HepG2 (cell line): ENCODE measurements at regions not wholly inside any gene's neighbourhood (a gene's known extent, or its start where the extent isn't known, plus 50 kb on each side); places are given as distances from the start of the nearest gene placed in this dataset.

Experiments
- ATAC-seq: fragments of 200-7000 bp; cut with Tn5 transposase; 3 replicates; pipeline ENCODE4 v1.9.1; 2020; ENCODE audit warnings: mild to moderate bottlenecking, moderate library complexity
- BruUV-seq: library from RNA; stranded (reverse); fragments of 400-500 nt; replicated peaks from 2 replicates; lab custom pipeline; 2021; lab: Mats Ljungman, UMichigan
- CTCF ChIA-PET: fragments of 300-600 bp; formaldehyde crosslinking; extraction: SDS; loops from one replicate; lab custom pipeline; 2021; ENCODE audit warnings: low total read pairs, inconsistent platforms, low intra/inter-chr PET ratio; lab: Yijun Ruan, JAX
- POLR2A ChIA-PET: fragments of 350-600 bp; sonication (Branson Sonifier 250); formaldehyde crosslinking; loops from one replicate; lab custom pipeline; 2020; ENCODE audit warnings: antibody characterized with exemption, inconsistent platforms; lab: Yijun Ruan, JAX
- DNase-seq: peaks from one replicate; pipeline ENCODE4 v3.0.0-alpha.2; 2015; ENCODE audit warnings: low spot score
- FAIRE-seq: peaks from 3 replicates; lab custom pipeline; 2011; peaks lifted over from hg19 to GRCh38; lab: Jason Lieb, UNC
- H2AFZ ChIP-seq: one replicate; pipeline ENCODE4 v1.6.1; 2011; ENCODE audit warnings: low read length, inconsistent platforms
- H3K27ac ChIP-seq: fragments of 300-600 bp; 3 replicates; pipeline ENCODE4 v1.8.0; 2011; ENCODE audit warnings: mixed run types, mild to moderate bottlenecking, mixed read lengths, low read length, inconsistent platforms; ENCODE audit not compliant: insufficient read depth; ENCODE audit errors: extremely low read length
- H3K27me3 ChIP-seq, 2 experiments: fragments of 200-600 bp in 1 of 2; 2 replicates in 1 of 2; 3 replicates in 1 of 2; pipeline versions ENCODE4 v1.6.0 to v1.8.0; 2011; ENCODE audit warnings: low read length in 2 of 2, mild to moderate bottlenecking in 2 of 2, moderate library complexity in 2 of 2, inconsistent platforms in 1 of 2; ENCODE audit not compliant: insufficient read depth in 2 of 2, control insufficient read depth in 1 of 2
- H3K36me3 ChIP-seq, 2 experiments: fragments of 200-600 bp in 1 of 2; replicated peaks in 1 of 2; 2 replicates in 1 of 2; 3 replicates in 1 of 2; pipeline versions ENCODE4 v1.5.1 to v1.8.0; 2011; ENCODE audit warnings: low read length in 2 of 2, inconsistent platforms in 1 of 2; ENCODE audit not compliant: insufficient read depth in 2 of 2, control insufficient read depth in 1 of 2
- H3K4me1 ChIP-seq: 2 replicates; pipeline ENCODE4 v1.5.1; 2012; ENCODE audit warnings: low read length, inconsistent platforms; ENCODE audit not compliant: insufficient read depth
- H3K4me2 ChIP-seq: 2 replicates; pipeline ENCODE4 v1.6.0; 2011; ENCODE audit warnings: low read depth, low read length, inconsistent platforms
- H3K4me3 ChIP-seq, 3 experiments: fragments of 200-600 bp in 1 of 3; sonication (generic), shearing (Covaris generic) in 1 of 3; replicated peaks in 1 of 3; 2 replicates each; pipeline ENCODE4 v1.5.1; 2011 to 2016; ENCODE audit warnings: low read length in 3 of 3, inconsistent platforms in 2 of 3, low read depth in 2 of 3, mild to moderate bottlenecking in 2 of 3, control low read depth in 1 of 3, mixed read lengths in 1 of 3; ENCODE audit not compliant: insufficient read depth in 1 of 3
- H3K79me2 ChIP-seq: one replicate; pipeline ENCODE4 v1.6.1; 2011; ENCODE audit warnings: low read length, inconsistent platforms; ENCODE audit not compliant: insufficient read depth
- H3K9ac ChIP-seq: 2 replicates; pipeline ENCODE4 v1.6.0; 2011; ENCODE audit warnings: mild to moderate bottlenecking, low read depth, low read length, inconsistent platforms; ENCODE audit not compliant: insufficient read depth
- H3K9me3 ChIP-seq: 2 replicates; pipeline ENCODE4 v1.5.1; 2012; ENCODE audit warnings: mild to moderate bottlenecking, low read length
- H4K20me1 ChIP-seq: 2 replicates; pipeline ENCODE4 v1.6.0; 2011; ENCODE audit warnings: inconsistent platforms, mild to moderate bottlenecking, low read length, moderate library complexity; ENCODE audit not compliant: insufficient read depth
- ATRX ChIP-seq: sonication (generic); formaldehyde crosslinking; IDR thresholded peaks from 2 replicates; pipeline ENCODE4 v1.4.0; 2020; ENCODE audit warnings: missing genetic modification reagents, borderline replicate concordance
- GTF3A ChIP-seq: sonication (generic); formaldehyde crosslinking; conservative IDR thresholded peaks from 2 replicates; pipeline ENCODE4 v1.4.0; 2020; ENCODE audit warnings: mild to moderate bottlenecking, missing genetic modification reagents
- ISX ChIP-seq: sonication (generic); formaldehyde crosslinking; conservative IDR thresholded peaks from 2 replicates; pipeline ENCODE4 v1.5.0; 2020; ENCODE audit warnings: missing genetic modification reagents
- KDM5A ChIP-seq: fragments of 200-600 bp; sonication (generic); IDR thresholded peaks from 2 replicates; pipeline ENCODE4 v1.7.0; 2018; ENCODE audit warnings: antibody characterized with exemption, mild to moderate bottlenecking, low read length, borderline replicate concordance
- MAFF ChIP-seq: IDR thresholded peaks from 2 replicates; pipeline ENCODE4 v1.6.1; 2011; ENCODE audit warnings: low read depth, low read length, improper control_type of control experiment
- MAFK ChIP-seq, 2 experiments: IDR thresholded peaks in 1 of 2; conservative IDR thresholded peaks in 1 of 2; 2 replicates each; pipeline ENCODE4 v1.6.1; 2011; ENCODE audit warnings: improper control_type of control experiment in 2 of 2, low read length in 2 of 2
- MBNL3 ChIP-seq: fragments of 250-450 bp; sonication (Bioruptor Pico); conservative IDR thresholded peaks from 2 replicates; pipeline ENCODE4 v1.8.0; 2022; ENCODE audit warnings: mild to moderate bottlenecking, inconsistent platforms
- NR2F1 ChIP-seq, 2 experiments: fragments of 450-650 bp in 1 of 2; formaldehyde crosslinking in 1 of 2; IDR thresholded peaks; 2 replicates each; pipeline versions ENCODE4 v1.5.0 to v1.6.1; 2016 to 2020; ENCODE audit warnings: mild to moderate bottlenecking in 1 of 2, missing compliant biosample characterization in 1 of 2, missing genetic modification reagents in 1 of 2, moderate library complexity in 1 of 2
- RBM22 ChIP-seq: fragments of 200-400 bp; formaldehyde crosslinking; optimal IDR thresholded peaks from 2 replicates; pipeline ENCODE3; 2017; ENCODE audit warnings: mild to moderate bottlenecking, low read length, moderate library complexity
- SP2 ChIP-seq: sonication (generic); formaldehyde crosslinking; IDR thresholded peaks from 2 replicates; pipeline ENCODE4 v1.5.1; 2020; ENCODE audit warnings: mild to moderate bottlenecking, missing genetic modification reagents
- STAG1 ChIP-seq: sonication (generic); formaldehyde crosslinking; IDR thresholded peaks from 2 replicates; pipeline ENCODE4 v1.4.0; 2020; ENCODE audit warnings: missing genetic modification reagents
- SYNCRIP ChIP-seq: fragments of 200-400 bp; formaldehyde crosslinking; IDR thresholded peaks from 2 replicates; pipeline ENCODE4 v1.6.1; 2018; ENCODE audit warnings: mild to moderate bottlenecking, low read depth, low read length; ENCODE audit not compliant: insufficient read depth
- TBP ChIP-seq: sonication (generic); formaldehyde crosslinking; IDR thresholded peaks from 2 replicates; pipeline ENCODE4 v1.5.0; 2020; ENCODE audit warnings: missing genetic modification reagents
- ZNF24 ChIP-seq: fragments of 450-650 bp; IDR thresholded peaks from 2 replicates; pipeline ENCODE4 v1.6.1; 2017; ENCODE audit warnings: antibody characterized with exemption, mild to moderate bottlenecking
- ZNF335 ChIP-seq: sonication (generic); formaldehyde crosslinking; IDR thresholded peaks from 2 replicates; pipeline ENCODE4 v1.4.0; 2020; ENCODE audit warnings: missing genetic modification reagents
- ZNF569 ChIP-seq: sonication (generic); formaldehyde crosslinking; IDR thresholded peaks from 2 replicates; pipeline ENCODE4 v1.5.0; 2020; ENCODE audit warnings: mild to moderate bottlenecking, missing genetic modification reagents, moderate library complexity, borderline replicate concordance
- ZNF770 ChIP-seq: sonication (generic); formaldehyde crosslinking; IDR thresholded peaks from 2 replicates; pipeline ENCODE4 v1.5.0; 2020; ENCODE audit warnings: mild to moderate bottlenecking, missing genetic modification reagents
- ZNF780A ChIP-seq: sonication (generic); formaldehyde crosslinking; IDR thresholded peaks from 2 replicates; pipeline ENCODE4 v1.8.0; 2022; ENCODE audit warnings: mild to moderate bottlenecking, missing genetic modification reagents, moderate library complexity
- ZNF878 ChIP-seq: sonication (generic); formaldehyde crosslinking; IDR thresholded peaks from 2 replicates; pipeline ENCODE4 v1.8.1; 2023; ENCODE audit warnings: mild to moderate bottlenecking, missing genetic modification reagents, moderate library complexity
- ZNF879 ChIP-seq: sonication (generic); formaldehyde crosslinking; IDR thresholded peaks from 2 replicates; pipeline ENCODE4 v1.8.1; 2023; ENCODE audit warnings: missing genetic modification reagents
- WGBS: methylation state at CpG from one replicate; pipeline ENCODE4 v1.1.6; 2017; ENCODE audit warnings: low lambda C conversion rate; 5-methylcytosine and 5-hydroxymethylcytosine counted together
- in situ Hi-C: cut with HindIII; loops from 2 replicates; pipeline ENCODE4 v1.10.0; 2017; ENCODE audit warnings: low pct_unique_long_range_greater_than_20kb; ENCODE audit not compliant: extremely low pct_ligation_motif_present
- intact Hi-C: fragments of 100-400 bp; cut with micrococcal nuclease; formaldehyde crosslinking; loops from one replicate; pipeline ENCODE4 v1.10.0; 2022; ENCODE audit not compliant: unreplicated experiment

DNA sequence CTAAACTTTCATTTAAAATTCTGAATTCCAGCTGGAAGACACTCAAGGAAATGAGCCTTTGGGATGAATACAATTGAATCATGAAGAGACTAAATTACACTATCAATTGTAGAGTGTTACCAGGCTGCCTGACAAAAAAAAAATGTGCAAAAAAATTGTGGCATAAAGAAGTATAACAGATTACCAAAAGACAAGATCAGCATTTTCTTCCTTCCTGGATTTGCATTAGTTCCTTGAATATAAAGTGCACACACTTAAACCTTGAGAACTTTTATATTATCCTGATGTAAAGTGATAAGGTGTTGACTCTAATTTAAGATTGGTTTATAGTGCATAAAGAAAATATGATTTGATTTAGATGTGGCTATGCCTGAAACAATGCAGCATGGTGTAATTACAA is 412.7 kb upstream of the KLF6 start:
- in situ Hi-C loops = no loop called here
- no peak for FAIRE-seq
- no peaks in the 10 kb centered on the region for H3K79me2 ChIP-seq

GRCh38 chr10:4196771-4197390 is 411.9 kb upstream of the KLF6 start:
- no peak overlapping the region for H3K4me3 ChIP-seq
- FAIRE-seq = no peak
- H3K36me3 ChIP-seq = no peaks in the 10 kb centered on the region
- no peak for ATAC-seq
- no peaks in the 10 kb centered on the region for H3K4me1 ChIP-seq
- H2AFZ ChIP-seq = no peak overlapping the region
- TF ChIP-seq ZNF569 (CRISPR knock-in tag) (no peak), ISX (CRISPR knock-in tag) (no peak), ZNF879 (CRISPR knock-in tag) (no peak), KDM5A (no peak), ZNF24 (no peak), ATRX (CRISPR knock-in tag) (no peak), ZNF780A (no peak), SYNCRIP (no peak), RBM22 (no peak), GTF3A (CRISPR knock-in tag) (no peak), ZNF878 (CRISPR knock-in tag) (no peak), MBNL3 (CRISPR knock-in tag) (no peak), ZNF770 (CRISPR knock-in tag) (no peak), ZNF335 (CRISPR knock-in tag) (no peak), NR2F1 (CRISPR knock-in tag; IDR thresholded peaks at IDR 0.05) (no peak)
- intact Hi-C loops (no loop called here), in situ Hi-C loops (no loop called here)
- H3K9me3 ChIP-seq = no peaks in the 10 kb centered on the region
- no peaks in the 10 kb centered on the region for H4K20me1 ChIP-seq
- no peak overlapping the region for H3K9ac ChIP-seq
- CTCF ChIA-PET = no interaction called here
- 0% methylated on average over 2 of the region's 2 CpGs for WGBS
- H3K4me2 ChIP-seq = no peak overlapping the region
- DNase-seq = no peak
- no peak overlapping the region for H3K27ac ChIP-seq
- POLR2A ChIA-PET = no interaction called here
- BruUV-seq = no TSS peak
- H3K27me3 ChIP-seq = peaks cover 0 to 14% of the 10 kb centered on the region in 2 experiments; a peak in 2 of 5 replicates
- no peaks in the 10 kb centered on the region for H3K79me2 ChIP-seq

More for the DNA sequence above, 412.7 kb upstream of the KLF6 start:
- no peak overlapping the region for H3K27ac ChIP-seq
- BruUV-seq = no TSS peak
- ATAC-seq (no peak), DNase-seq (no peak)
- H4K20me1 ChIP-seq = no peaks in the 10 kb centered on the region
- CTCF ChIA-PET = no interaction called here
- intact Hi-C loops = no loop called here
- no peak overlapping the region for H3K4me2 ChIP-seq
- no peaks in the 10 kb centered on the region for H3K9me3 ChIP-seq
- no peak overlapping the region for H2AFZ ChIP-seq
- no peaks in the 10 kb centered on the region for H3K4me1 ChIP-seq
- H3K4me3 ChIP-seq = no peak overlapping the region
- H3K36me3 ChIP-seq = no peaks in the 10 kb centered on the region
- H3K27me3 ChIP-seq = peaks cover 0 to 15% of the 10 kb centered on the region in 2 experiments; a peak in 2 of 5 replicates
- POLR2A ChIA-PET = no interaction called here
- TF ChIP-seq STAG1 (no peak), TBP (CRISPR knock-in tag) (no peak), MAFF (peak; percentile 56; the same call in 1 of the 2 replicates), SP2 (CRISPR knock-in tag) (no peak), MAFK (conservative IDR thresholded peaks at IDR 0.05 in 1 of 2, IDR thresholded peaks at IDR 0.05 in 1 of 2; ENCODE audit: low read length in 2 of 2) (peak; percentile 45 to 72; a peak in 3 of 4 replicates)
- no peak overlapping the region for H3K9ac ChIP-seq
